ENCODE measurements at regions not wholly inside any gene's neighbourhood (a gene's known extent, or its start where the extent isn't known, plus 50 kb on each side); places are given as distances from the start of the nearest gene placed in this dataset.

DNA sequence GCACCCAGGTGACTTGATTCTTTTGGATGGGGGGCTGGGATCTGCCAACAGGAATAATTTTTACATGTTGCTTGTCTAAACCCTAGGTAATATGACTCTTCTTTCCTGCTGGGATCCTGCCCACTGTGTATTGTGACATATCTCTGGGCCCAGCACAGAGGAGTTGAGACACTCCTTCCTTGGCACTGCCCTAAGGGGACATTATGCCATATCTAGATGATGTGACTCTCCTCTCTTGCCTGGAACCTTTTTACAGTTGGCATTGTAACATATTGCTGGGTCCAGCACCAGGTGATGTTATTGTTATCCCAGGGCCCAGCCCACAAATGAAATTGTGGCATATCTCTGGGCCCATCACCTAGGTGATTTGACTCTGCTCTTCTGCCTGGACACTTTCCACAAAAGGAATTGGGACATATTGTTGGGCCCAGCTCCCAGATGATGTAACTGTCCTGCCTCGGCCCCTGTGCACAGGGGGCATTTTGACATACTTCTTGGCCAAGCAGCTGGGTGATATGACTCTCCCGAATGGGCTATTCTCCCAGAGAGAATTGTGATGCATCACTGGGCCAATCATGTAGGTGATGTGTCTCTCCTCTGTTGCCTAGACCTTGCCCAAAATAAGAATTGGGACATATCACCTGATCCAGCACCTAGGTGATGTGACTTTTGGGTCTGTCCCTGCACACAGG is 1837.7 kb downstream of the TP53TG3F start:
- TF ChIP-seq, protein P1, sequence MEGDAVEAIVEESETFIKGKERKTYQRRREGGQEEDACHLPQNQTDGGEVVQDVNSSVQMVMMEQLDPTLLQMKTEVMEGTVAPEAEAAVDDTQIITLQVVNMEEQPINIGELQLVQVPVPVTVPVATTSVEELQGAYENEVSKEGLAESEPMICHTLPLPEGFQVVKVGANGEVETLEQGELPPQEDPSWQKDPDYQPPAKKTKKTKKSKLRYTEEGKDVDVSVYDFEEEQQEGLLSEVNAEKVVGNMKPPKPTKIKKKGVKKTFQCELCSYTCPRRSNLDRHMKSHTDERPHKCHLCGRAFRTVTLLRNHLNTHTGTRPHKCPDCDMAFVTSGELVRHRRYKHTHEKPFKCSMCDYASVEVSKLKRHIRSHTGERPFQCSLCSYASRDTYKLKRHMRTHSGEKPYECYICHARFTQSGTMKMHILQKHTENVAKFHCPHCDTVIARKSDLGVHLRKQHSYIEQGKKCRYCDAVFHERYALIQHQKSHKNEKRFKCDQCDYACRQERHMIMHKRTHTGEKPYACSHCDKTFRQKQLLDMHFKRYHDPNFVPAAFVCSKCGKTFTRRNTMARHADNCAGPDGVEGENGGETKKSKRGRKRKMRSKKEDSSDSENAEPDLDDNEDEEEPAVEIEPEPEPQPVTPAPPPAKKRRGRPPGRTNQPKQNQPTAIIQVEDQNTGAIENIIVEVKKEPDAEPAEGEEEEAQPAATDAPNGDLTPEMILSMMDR (IDR thresholded peaks at IDR 0.05 in 8 of 11, conservative IDR thresholded peaks at IDR 0.05 in 3 of 11), result no peak
- TF ChIP-seq POLR2A (IDR thresholded peaks at IDR 0.05) (no peak), POLR2AphosphoS5 (IDR thresholded peaks at IDR 0.05) (no peak)
